SK-N-SH (cell line): ENCODE measurements at regions not wholly inside any gene's neighbourhood (a gene's known extent, or its start where the extent isn't known, plus 50 kb on each side); places are given as distances from the start of the nearest gene placed in this dataset.

Experiments
- CTCF ChIA-PET: fragments of 300-600, 350-600 bp; formaldehyde crosslinking; extraction: SDS; loops from one replicate; lab custom pipeline; 2021; lab: Yijun Ruan, JAX
- POLR2A ChIA-PET: fragments of 350-600 bp; sonication (Branson Sonifier 250); formaldehyde crosslinking; extraction: SDS; loops from one replicate; lab custom pipeline; 2020; ENCODE audit warnings: antibody characterized with exemption, inconsistent platforms; lab: Yijun Ruan, JAX
- DNase-seq: peaks from one replicate; pipeline ENCODE4 v3.0.0; 2012
- H2AFZ ChIP-seq: fragments of 200-600 bp; sonication (generic); 2 replicates; pipeline ENCODE4 v1.8.1; 2016; ENCODE audit warnings: antibody characterized with exemption, mild to moderate bottlenecking, low read depth
- H3F3A ChIP-seq: fragments of 200-600 bp; sonication (generic); replicated peaks from 2 replicates; pipeline ENCODE3; 2016; ENCODE audit warnings: antibody characterized with exemption, mild to moderate bottlenecking; ENCODE audit not compliant: insufficient read depth
- H3K27ac ChIP-seq, 2 experiments: fragments of 200-500 bp in 1 of 2; fragments of 200-600 bp in 1 of 2; sonication (Bioruptor generic) in 1 of 2; sonication (generic), shearing (Covaris generic) in 1 of 2; 2 replicates each; pipeline versions ENCODE4 v1.5.1 to v1.6.1; 2014 to 2016; ENCODE audit warnings: low read depth in 2 of 2, inconsistent platforms in 1 of 2, low read length in 1 of 2, mild to moderate bottlenecking in 1 of 2, mixed read lengths in 1 of 2
- H3K27me3 ChIP-seq: fragments of 200-600 bp; sonication (generic), shearing (Covaris generic); 2 replicates; pipeline ENCODE4 v1.6.1; 2016; ENCODE audit warnings: mixed run types; ENCODE audit not compliant: insufficient read depth
- H3K36me3 ChIP-seq, 2 experiments: fragments of 200-500 bp in 1 of 2; fragments of 200-600 bp in 1 of 2; sonication (Bioruptor generic) in 1 of 2; sonication (generic) in 1 of 2; replicated peaks in 1 of 2; 2 replicates each; pipeline versions ENCODE3 to v1.5.1; 2014 to 2016; ENCODE audit warnings: low read length in 1 of 2, mild to moderate bottlenecking in 1 of 2; ENCODE audit not compliant: insufficient read depth in 2 of 2, control insufficient read depth in 1 of 2
- H3K4me1 ChIP-seq, 2 experiments: fragments of 200-500 bp in 1 of 2; fragments of 200-600 bp in 1 of 2; sonication (Bioruptor generic) in 1 of 2; sonication (generic), shearing (Covaris generic) in 1 of 2; 2 replicates each; pipeline versions ENCODE4 v1.5.1 to v1.6.1; 2014 to 2016; ENCODE audit warnings: low read depth in 1 of 2, low read length in 1 of 2, mixed run types in 1 of 2; ENCODE audit not compliant: insufficient read depth in 2 of 2, control insufficient read depth in 1 of 2
- H3K4me2 ChIP-seq: fragments of 200-600 bp; sonication (generic), shearing (Covaris generic); 2 replicates; pipeline ENCODE4 v1.6.1; 2017; ENCODE audit warnings: mixed run types
- H3K4me3 ChIP-seq, 2 experiments: fragments of 200-500 bp in 1 of 2; fragments of 200-600 bp in 1 of 2; sonication (Bioruptor generic) in 1 of 2; sonication (generic), shearing (Covaris generic) in 1 of 2; 2 replicates each; pipeline versions ENCODE4 v1.5.1 to v1.8.1; 2014 to 2016; ENCODE audit warnings: low read depth in 2 of 2, inconsistent platforms in 1 of 2, low read length in 1 of 2, mild to moderate bottlenecking in 1 of 2, mixed read lengths in 1 of 2, moderate library complexity in 1 of 2
- H3K79me2 ChIP-seq: fragments of 200-600 bp; sonication (generic); 2 replicates; pipeline ENCODE4 v1.8.1; 2017; ENCODE audit warnings: mild to moderate bottlenecking; ENCODE audit not compliant: insufficient read depth
- H3K9ac ChIP-seq: fragments of 200-600 bp; sonication (generic); 2 replicates; pipeline ENCODE4 v1.6.1; 2017; ENCODE audit warnings: mixed run types
- H3K9me2 ChIP-seq: fragments of 200-600 bp; sonication (generic); 2 replicates; pipeline ENCODE4 v1.6.1; 2017; ENCODE audit warnings: mixed run types
- H3K9me3 ChIP-seq: fragments of 200-600 bp; sonication (generic); 2 replicates; pipeline ENCODE4 v1.6.1; 2017; ENCODE audit warnings: mixed run types, mild to moderate bottlenecking, moderate library complexity
- H4K20me1 ChIP-seq: fragments of 200-600 bp; sonication (generic); 2 replicates; pipeline ENCODE4 v1.6.1; 2017; ENCODE audit warnings: mild to moderate bottlenecking, mixed run types; ENCODE audit not compliant: insufficient read depth
- CHD2 ChIP-seq: fragments of 150-350 bp; IDR thresholded peaks from 2 replicates; pipeline ENCODE4 v1.6.1; 2018; ENCODE audit warnings: low read length; ENCODE audit not compliant: partially characterized antibody
- CTCF ChIP-seq: fragments of 200-600 bp; sonication (generic); IDR thresholded peaks from 2 replicates; pipeline ENCODE4 v1.6.1; 2017; ENCODE audit warnings: antibody characterized with exemption, mild to moderate bottlenecking, moderate library complexity
- FOSL2 ChIP-seq: IDR thresholded peaks from 2 replicates; pipeline ENCODE4 v1.4.0; 2012; ENCODE audit warnings: low read depth, mild to moderate bottlenecking, moderate library complexity, borderline replicate concordance
- FOXJ3 ChIP-seq: sonication (generic); formaldehyde crosslinking; IDR thresholded peaks from 2 replicates; pipeline ENCODE4 v1.5.1; 2020; ENCODE audit warnings: mild to moderate bottlenecking, missing genetic modification reagents
- GATA2 ChIP-seq: sonication (generic); formaldehyde crosslinking; IDR thresholded peaks from 2 replicates; pipeline ENCODE4 v1.5.0; 2020; ENCODE audit warnings: mild to moderate bottlenecking, missing genetic modification reagents
- JUND ChIP-seq: IDR thresholded peaks from 2 replicates; pipeline ENCODE4 v1.4.0; 2012
- MAX ChIP-seq: IDR thresholded peaks from 2 replicates; pipeline ENCODE4 v1.4.0; 2012; ENCODE audit warnings: low read depth
- MEF2A ChIP-seq: IDR thresholded peaks from 2 replicates; pipeline ENCODE4 v1.4.0; 2012; ENCODE audit warnings: low read depth, borderline replicate concordance
- MXI1 ChIP-seq: IDR thresholded peaks from 2 replicates; pipeline ENCODE4 v1.6.1; 2012; ENCODE audit warnings: mild to moderate bottlenecking, low read depth, low read length, improper control_type of control experiment
- NFIC ChIP-seq: IDR thresholded peaks from 2 replicates; pipeline ENCODE4 v1.4.0; 2012; ENCODE audit warnings: borderline replicate concordance
- RCOR1 ChIP-seq: fragments of 150-350 bp; IDR thresholded peaks from 2 replicates; pipeline ENCODE4 v1.6.1; 2017; ENCODE audit warnings: antibody characterized with exemption, low read length
- SIN3A ChIP-seq: IDR thresholded peaks from 2 replicates; pipeline ENCODE4 v1.6.1; 2012; ENCODE audit warnings: low read depth, mild to moderate bottlenecking, low read length, moderate library complexity, borderline replicate concordance
- TAF1 ChIP-seq: IDR thresholded peaks from 2 replicates; pipeline ENCODE4 v1.6.1; 2012; ENCODE audit warnings: low read depth, mild to moderate bottlenecking, low read length, moderate library complexity, borderline replicate concordance
- TCF12 ChIP-seq: IDR thresholded peaks from 2 replicates; pipeline ENCODE4 v1.4.0; 2012
- YY1 ChIP-seq: IDR thresholded peaks from 2 replicates; pipeline ENCODE4 v1.4.0; 2012; ENCODE audit warnings: low read depth, mild to moderate bottlenecking
- WGBS: methylation state at CpG from one replicate; pipeline ENCODE4 v1.1.6; 2017; ENCODE audit warnings: low lambda C conversion rate; 5-methylcytosine and 5-hydroxymethylcytosine counted together

DNA sequence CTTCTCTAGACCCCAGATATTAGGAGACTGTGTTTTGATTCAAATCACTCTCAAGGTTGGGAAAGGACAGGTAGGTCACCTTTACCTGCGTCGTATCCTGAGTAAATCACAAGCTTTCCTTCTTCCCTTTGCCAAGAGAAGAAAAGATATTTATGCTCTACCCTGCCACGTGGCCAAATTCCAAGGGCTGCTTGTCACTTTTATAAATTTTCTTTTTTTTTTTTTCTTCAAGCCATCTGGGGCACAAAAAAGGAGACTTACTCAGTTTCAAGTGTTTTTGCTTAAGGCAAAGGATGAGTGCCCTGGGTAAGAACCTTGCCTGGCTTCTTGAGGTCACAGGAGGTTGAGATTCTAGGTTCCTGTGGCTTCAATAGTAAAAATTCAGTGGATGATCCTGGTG, 285.1 kb downstream of the TMEM114 start:
- H3F3A ChIP-seq: no peaks in the 10 kb centered on the region
- H4K20me1 ChIP-seq: no peaks in the 10 kb centered on the region
- no peak overlapping the region for H3K9ac ChIP-seq
- TF ChIP-seq CHD2 (no peak), MXI1 (no peak), TCF12 (no peak), NFIC (no peak), CTCF (no peak), MEF2A (no peak), GATA2 (CRISPR knock-in tag) (no peak), YY1 (no peak), TAF1 (no peak), FOSL2 (no peak)
- H3K9me2 ChIP-seq: no peaks in the 10 kb centered on the region
- ChIA-PET POLR2A (no interaction called here), CTCF (no interaction called here)
- H3K27ac ChIP-seq: no peak overlapping the region
- H3K4me1 ChIP-seq: no peaks in the 10 kb centered on the region
- H3K9me3 ChIP-seq: no peaks in the 10 kb centered on the region
- H3K27me3 ChIP-seq: no peaks in the 10 kb centered on the region
- H3K36me3 ChIP-seq: no peaks in the 10 kb centered on the region
- no peak overlapping the region for H2AFZ ChIP-seq
- no peak for DNase-seq
- WGBS: 8% methylated on average over 3 of the region's 3 CpGs
- H3K4me2 ChIP-seq: no peak overlapping the region
- no peak overlapping the region for H3K4me3 ChIP-seq
- no peaks in the 10 kb centered on the region for H3K79me2 ChIP-seq

- WGBS: 27% methylated on average over 5 of the region's 5 CpGs
Measured at GRCh38 chr16:8299635-8300034, 290.7 kb downstream of the TMEM114 start.

More at GRCh38 chr16:8299635-8300034, 290.7 kb downstream of the TMEM114 start:
- Histone ChIP-seq H3K9ac (no peak overlapping the region), H3K4me1 (no peaks in the 10 kb centered on the region), H3K9me3 (no peaks in the 10 kb centered on the region), H3K27me3 (no peaks in the 10 kb centered on the region), H3K27ac (no peak overlapping the region), H3F3A (no peaks in the 10 kb centered on the region), H2AFZ (no peak overlapping the region), H4K20me1 (no peaks in the 10 kb centered on the region), H3K4me2 (no peak overlapping the region), H3K9me2 (no peaks in the 10 kb centered on the region), H3K4me3 (no peak overlapping the region), H3K79me2 (no peaks in the 10 kb centered on the region), H3K36me3 (no peaks in the 10 kb centered on the region)
- ChIA-PET CTCF (no interaction called here), POLR2A (no interaction called here)
- no peak for DNase-seq
- TF ChIP-seq TAF1 (no peak), RCOR1 (no peak), SIN3A (no peak), FOSL2 (no peak), JUND (no peak), MXI1 (no peak), FOXJ3 (no peak), MAX (no peak), GATA2 (CRISPR knock-in tag) (no peak)
